ENCODE measurements at regions not wholly inside any gene's neighbourhood (a gene's known extent, or its start where the extent isn't known, plus 50 kb on each side); places are given as distances from the start of the nearest gene placed in this dataset.
"Not testable (repeated sequence)": the region's sequence is repeated elsewhere in the genome, so short reads cannot be mapped to it uniquely, and the experiment has no call there.

DNA sequence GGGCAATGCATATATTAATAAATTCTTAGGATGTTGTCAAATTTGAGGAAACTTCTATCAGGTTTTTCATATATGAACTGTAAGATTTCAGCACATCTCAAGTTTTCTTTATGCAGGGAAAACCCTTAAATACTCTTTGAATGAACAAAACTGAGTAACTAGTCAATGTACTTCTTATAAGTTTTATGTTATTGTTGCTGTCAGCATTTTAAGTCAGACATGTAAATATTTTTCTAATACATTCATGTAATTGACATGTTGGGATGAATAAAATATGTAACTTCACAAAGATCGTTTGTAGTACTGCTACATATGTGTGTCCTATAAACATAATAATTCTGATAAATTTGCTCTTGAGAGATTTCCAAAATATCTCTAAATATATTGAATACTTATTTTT is 109.6 kb downstream of the BMP4 start:
- H3K36me3 ChIP-seq (ENCODE audit: control insufficient read depth in 5 of 5, insufficient read depth in 5 of 5, low read length in 5 of 5): no peaks in the 10 kb centered on the region

DNA sequence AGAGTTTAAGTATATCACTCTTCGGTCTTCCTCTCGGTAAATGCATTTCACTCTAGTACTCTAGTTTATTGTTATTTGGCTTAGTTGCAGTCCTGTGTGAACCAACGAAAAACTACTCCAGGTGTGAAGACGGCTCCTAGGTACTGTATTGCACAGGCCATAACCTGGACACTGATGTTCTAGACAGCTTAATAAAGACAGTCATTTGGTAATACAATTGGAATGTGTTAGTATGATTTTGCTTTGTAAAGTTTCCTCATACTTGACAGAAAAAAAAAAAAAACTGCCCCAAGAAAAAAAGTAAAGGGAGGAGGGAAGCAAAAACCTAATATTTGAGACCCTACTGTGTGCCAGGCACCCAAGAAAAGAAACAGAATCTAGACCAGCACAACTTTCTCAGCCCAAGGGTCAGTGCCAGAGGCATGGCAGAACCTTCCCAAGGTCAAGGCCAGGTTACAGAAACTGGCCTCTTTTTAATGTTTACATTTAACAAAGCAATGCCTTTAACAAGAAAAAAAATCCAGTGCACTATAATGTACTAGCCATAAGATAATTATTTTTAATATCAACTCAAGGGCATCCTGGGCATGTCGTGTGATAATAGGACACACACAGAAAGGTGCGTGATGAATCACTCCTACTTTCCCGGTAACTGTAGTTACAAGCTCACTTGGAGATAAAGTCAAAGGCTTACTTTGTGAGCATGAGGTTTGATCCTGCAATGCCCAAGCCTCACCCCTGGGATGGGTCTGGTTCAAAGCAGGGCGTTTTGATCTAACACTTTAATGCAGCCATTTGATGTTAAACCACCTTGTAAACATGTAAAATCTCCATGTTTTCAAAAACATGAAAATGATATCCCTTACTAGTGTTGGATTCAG is 110.6 kb downstream of the BMP4 start:
- peaks cover 0 to 2% (median 0%) of the 10 kb centered on the region in 5 donors for H3K4me1 ChIP-seq (ENCODE audit: control insufficient read depth in 5 of 5, insufficient read depth in 5 of 5, low read length in 5 of 5)

More for the DNA sequence above, 109.6 kb downstream of the BMP4 start:
- no peaks in the 10 kb centered on the region for H3K9me3 ChIP-seq (ENCODE audit: control insufficient read depth in 5 of 5, low read length in 5 of 5)
- no peak overlapping the region for H3K4me3 ChIP-seq (ENCODE audit: low read depth in 1 of 5, low read length in 5 of 5)
- no peak overlapping the region for H3K9ac ChIP-seq (ENCODE audit: low read length in 5 of 5)
- no peak overlapping the region for H3K27ac ChIP-seq (ENCODE audit: low read depth, low read length)
- no peaks in the 10 kb centered on the region for H3K27me3 ChIP-seq (ENCODE audit: control insufficient read depth in 5 of 5, insufficient read depth in 4 of 5, low read length in 5 of 5)
- peaks cover 0 to 4% (median 0%) of the 10 kb centered on the region in 5 donors for H3K4me1 ChIP-seq (ENCODE audit: control insufficient read depth in 5 of 5, insufficient read depth in 5 of 5, low read length in 5 of 5)

GRCh38 chr14:53842938-53843337 is 113.7 kb downstream of the BMP4 start:
- H3K4me3 ChIP-seq (ENCODE audit: low read depth in 1 of 5, low read length in 5 of 5): no peak overlapping the region
- H3K4me1 ChIP-seq (ENCODE audit: control insufficient read depth in 5 of 5, insufficient read depth in 5 of 5, low read length in 5 of 5): no peaks in the 10 kb centered on the region
- no peak overlapping the region for H3K9ac ChIP-seq (ENCODE audit: low read length in 5 of 5)
- no peaks in the 10 kb centered on the region for H3K27me3 ChIP-seq (ENCODE audit: control insufficient read depth in 5 of 5, insufficient read depth in 4 of 5, low read length in 5 of 5)
- H3K36me3 ChIP-seq (ENCODE audit: control insufficient read depth in 5 of 5, insufficient read depth in 5 of 5, low read length in 5 of 5): no peaks in the 10 kb centered on the region
- H3K9me3 ChIP-seq (ENCODE audit: control insufficient read depth in 5 of 5, low read length in 5 of 5): no peaks in the 10 kb centered on the region
- no peak overlapping the region for H3K27ac ChIP-seq (ENCODE audit: low read depth, low read length)

More for the DNA sequence above, 110.6 kb downstream of the BMP4 start:
- H3K27me3 ChIP-seq (ENCODE audit: control insufficient read depth in 5 of 5, insufficient read depth in 4 of 5, low read length in 5 of 5): no peaks in the 10 kb centered on the region
- no peak overlapping the region for H3K27ac ChIP-seq (ENCODE audit: low read depth, low read length)
- no peak overlapping the region for H3K4me3 ChIP-seq (ENCODE audit: low read depth in 1 of 5, low read length in 5 of 5)
- no peak overlapping the region for H3K9ac ChIP-seq (ENCODE audit: low read length in 5 of 5)
- H3K9me3 ChIP-seq (ENCODE audit: control insufficient read depth in 5 of 5, low read length in 5 of 5): no peaks in the 10 kb centered on the region
- no peaks in the 10 kb centered on the region for H3K36me3 ChIP-seq (ENCODE audit: control insufficient read depth in 5 of 5, insufficient read depth in 5 of 5, low read length in 5 of 5)

DNA sequence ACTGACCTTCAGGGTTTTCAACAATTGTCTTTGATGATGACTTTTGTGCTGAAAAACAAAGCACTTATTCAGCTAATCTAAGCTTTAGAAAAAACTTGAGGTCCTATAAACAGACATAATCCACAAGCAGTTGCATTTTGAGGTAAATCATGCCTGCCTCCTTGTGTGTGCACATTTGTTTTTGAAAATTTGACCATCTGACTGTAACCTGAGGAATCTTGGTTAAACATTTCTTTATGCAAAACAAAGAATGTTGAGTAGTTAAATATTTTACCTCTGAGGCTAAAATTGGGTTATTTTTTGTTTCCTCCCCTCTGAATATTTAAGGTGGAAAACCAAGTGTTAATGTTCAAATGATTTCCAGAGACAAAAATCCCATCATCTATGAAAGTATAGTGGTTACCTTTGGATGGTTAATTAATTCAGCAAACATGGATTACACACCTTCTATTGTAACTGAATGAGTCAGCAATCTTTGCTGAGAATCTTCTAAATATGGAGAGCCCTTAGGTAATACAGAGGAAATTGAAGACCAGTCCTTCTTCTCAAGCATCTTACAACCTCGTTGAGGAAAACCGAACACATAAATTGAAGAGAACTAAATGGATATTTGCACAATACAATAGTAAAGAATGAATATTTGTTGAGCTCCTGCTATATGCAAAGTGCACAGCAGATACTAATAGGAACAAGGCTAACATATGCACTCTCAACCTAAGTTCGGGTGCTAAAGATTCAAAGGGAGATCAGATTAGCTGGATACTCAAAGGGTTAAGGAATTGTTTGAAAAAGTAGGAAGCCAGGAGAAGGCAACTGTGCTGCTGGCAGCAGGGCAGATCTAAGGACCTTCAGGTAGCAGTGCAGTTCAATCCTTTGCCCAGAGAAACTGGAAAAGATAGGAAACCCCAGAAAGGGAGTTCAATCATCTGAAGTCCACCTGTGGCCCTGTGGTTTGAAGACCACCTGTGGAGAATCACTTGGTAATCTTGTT is 115.2 kb downstream of the BMP4 start:
- Histone ChIP-seq H3K4me3 (ENCODE audit: low read depth in 1 of 5, low read length in 5 of 5) (no peak overlapping the region), H3K4me1 (ENCODE audit: control insufficient read depth in 5 of 5, insufficient read depth in 5 of 5, low read length in 5 of 5) (no peaks in the 10 kb centered on the region), H3K27me3 (ENCODE audit: control insufficient read depth in 5 of 5, insufficient read depth in 4 of 5, low read length in 5 of 5) (no peaks in the 10 kb centered on the region), H3K36me3 (ENCODE audit: control insufficient read depth in 5 of 5, insufficient read depth in 5 of 5, low read length in 5 of 5) (no peaks in the 10 kb centered on the region), H3K9me3 (ENCODE audit: control insufficient read depth in 5 of 5, low read length in 5 of 5) (peaks cover 0 to 7% (median 6%) of the 10 kb centered on the region in 5 donors), H3K27ac (ENCODE audit: low read depth, low read length) (no peak overlapping the region), H3K9ac (ENCODE audit: low read length in 5 of 5) (no peak overlapping the region)

- Histone ChIP-seq H3K9me3 (ENCODE audit: control insufficient read depth in 5 of 5, low read length in 5 of 5) (peaks cover 0 to 7% (median 6%) of the 10 kb centered on the region in 5 donors), H3K4me1 (ENCODE audit: control insufficient read depth in 5 of 5, insufficient read depth in 5 of 5, low read length in 5 of 5) (no peaks in the 10 kb centered on the region), H3K36me3 (ENCODE audit: control insufficient read depth in 5 of 5, insufficient read depth in 5 of 5, low read length in 5 of 5) (no peaks in the 10 kb centered on the region), H3K27ac (ENCODE audit: low read depth, low read length) (no peak overlapping the region), H3K27me3 (ENCODE audit: control insufficient read depth in 5 of 5, insufficient read depth in 4 of 5, low read length in 5 of 5) (no peaks in the 10 kb centered on the region), H3K4me3 (ENCODE audit: low read depth in 1 of 5, low read length in 5 of 5) (no peak overlapping the region), H3K9ac (ENCODE audit: low read length in 5 of 5) (no peak overlapping the region)
Observed at GRCh38 chr14:53840444-53840843, 116.2 kb downstream of the BMP4 start.

DNA sequence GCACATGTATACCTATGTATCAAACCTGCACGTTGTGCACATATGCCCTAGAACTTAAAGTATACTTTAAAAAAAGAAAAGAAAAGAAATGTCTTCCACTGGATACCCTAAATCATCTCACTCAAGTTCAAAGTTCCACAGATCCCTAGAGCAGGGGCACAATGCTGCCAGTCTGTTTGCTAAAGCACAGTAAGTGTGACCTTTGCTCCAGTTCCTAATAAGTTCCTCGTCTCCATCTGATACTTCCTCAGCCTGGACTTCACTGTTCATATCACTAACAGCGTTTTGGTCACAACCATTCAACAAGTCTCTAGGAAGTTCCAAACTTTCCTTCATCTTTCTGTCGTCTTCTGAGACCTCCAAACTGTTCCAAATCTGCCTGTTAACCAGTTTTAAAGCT is 118.3 kb downstream of the BMP4 start:
- Histone ChIP-seq H3K27ac (ENCODE audit: low read depth, low read length) (no peak overlapping the region), H3K27me3 (ENCODE audit: control insufficient read depth in 5 of 5, insufficient read depth in 4 of 5, low read length in 5 of 5) (no peaks in the 10 kb centered on the region), H3K9ac (ENCODE audit: low read length in 5 of 5) (no peak overlapping the region), H3K36me3 (ENCODE audit: control insufficient read depth in 5 of 5, insufficient read depth in 5 of 5, low read length in 5 of 5) (no peaks in the 10 kb centered on the region), H3K9me3 (ENCODE audit: control insufficient read depth in 5 of 5, low read length in 5 of 5) (peaks cover 0 to 7% (median 6%) of the 10 kb centered on the region in 5 donors), H3K4me1 (ENCODE audit: control insufficient read depth in 5 of 5, insufficient read depth in 5 of 5, low read length in 5 of 5) (no peaks in the 10 kb centered on the region), H3K4me3 (ENCODE audit: low read depth in 1 of 5, low read length in 5 of 5) (no peak overlapping the region)

GRCh38 chr14:53837656-53838055 is 119.0 kb downstream of the BMP4 start:
- H3K4me1 ChIP-seq (ENCODE audit: control insufficient read depth in 5 of 5, insufficient read depth in 5 of 5, low read length in 5 of 5); H3K9ac ChIP-seq (ENCODE audit: low read length in 5 of 5); H3K27me3 ChIP-seq (ENCODE audit: control insufficient read depth in 5 of 5, insufficient read depth in 4 of 5, low read length in 5 of 5); H3K27ac ChIP-seq (ENCODE audit: low read depth, low read length); H3K9me3 ChIP-seq (ENCODE audit: control insufficient read depth in 5 of 5, low read length in 5 of 5); H3K36me3 ChIP-seq (ENCODE audit: control insufficient read depth in 5 of 5, insufficient read depth in 5 of 5, low read length in 5 of 5); H3K4me3 ChIP-seq (ENCODE audit: low read depth in 1 of 5, low read length in 5 of 5): not testable (repeated sequence)

- Histone ChIP-seq H3K27ac (ENCODE audit: low read depth, low read length) (no peak overlapping the region), H3K36me3 (ENCODE audit: control insufficient read depth in 5 of 5, insufficient read depth in 5 of 5, low read length in 5 of 5) (no peaks in the 10 kb centered on the region)
Observed at GRCh38 chr14:53836551-53836950, 120.1 kb downstream of the BMP4 start.

GRCh38 chr14:53828820-53829219 is 127.8 kb downstream of the BMP4 start:
- H3K9ac ChIP-seq (ENCODE audit: low read length in 5 of 5): no peak overlapping the region
- no peaks in the 10 kb centered on the region for H3K27me3 ChIP-seq (ENCODE audit: control insufficient read depth in 5 of 5, insufficient read depth in 4 of 5, low read length in 5 of 5)
- H3K27ac ChIP-seq (ENCODE audit: low read depth, low read length): no peak overlapping the region
- no peaks in the 10 kb centered on the region for H3K36me3 ChIP-seq (ENCODE audit: control insufficient read depth in 5 of 5, insufficient read depth in 5 of 5, low read length in 5 of 5)
- peaks cover 0 to 6% (median 0%) of the 10 kb centered on the region in 5 donors for H3K9me3 ChIP-seq (ENCODE audit: control insufficient read depth in 5 of 5, low read length in 5 of 5)
- no peak overlapping the region for H3K4me3 ChIP-seq (ENCODE audit: low read depth in 1 of 5, low read length in 5 of 5)
- H3K4me1 ChIP-seq (ENCODE audit: control insufficient read depth in 5 of 5, insufficient read depth in 5 of 5, low read length in 5 of 5): no peaks in the 10 kb centered on the region

More at GRCh38 chr14:53836551-53836950, 120.1 kb downstream of the BMP4 start:
- no peak overlapping the region for H3K9ac ChIP-seq (ENCODE audit: low read length in 5 of 5)
- no peaks in the 10 kb centered on the region for H3K27me3 ChIP-seq (ENCODE audit: control insufficient read depth in 5 of 5, insufficient read depth in 4 of 5, low read length in 5 of 5)
- no peaks in the 10 kb centered on the region for H3K4me1 ChIP-seq (ENCODE audit: control insufficient read depth in 5 of 5, insufficient read depth in 5 of 5, low read length in 5 of 5)
- peaks cover 0 to 7% (median 6%) of the 10 kb centered on the region in 5 donors for H3K9me3 ChIP-seq (ENCODE audit: control insufficient read depth in 5 of 5, low read length in 5 of 5)
- H3K4me3 ChIP-seq (ENCODE audit: low read depth in 1 of 5, low read length in 5 of 5): no peak overlapping the region

DNA sequence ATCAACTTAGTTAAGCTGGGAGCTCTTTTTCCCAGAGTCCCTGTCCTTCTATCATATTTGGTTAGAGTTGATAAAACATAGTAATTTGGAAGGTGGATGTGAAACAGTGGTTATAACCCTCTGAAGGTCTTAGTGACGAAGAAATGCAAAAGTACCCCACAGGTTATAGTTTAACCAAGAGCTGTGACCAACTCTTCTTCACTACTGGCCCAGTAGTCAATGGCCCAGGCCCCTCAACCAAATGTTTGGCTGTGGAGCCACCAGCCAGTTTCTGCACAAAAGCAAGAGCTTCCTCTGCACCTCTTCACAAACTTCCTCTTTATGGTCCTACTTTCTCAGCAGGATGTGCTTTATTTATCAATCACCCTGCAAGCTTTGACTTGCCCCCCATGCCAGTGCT is 132.6 kb downstream of the BMP4 start:
- Histone ChIP-seq H3K9ac (ENCODE audit: low read length in 5 of 5) (no peak overlapping the region), H3K4me1 (ENCODE audit: control insufficient read depth in 5 of 5, insufficient read depth in 5 of 5, low read length in 5 of 5) (no peaks in the 10 kb centered on the region), H3K27me3 (ENCODE audit: control insufficient read depth in 5 of 5, insufficient read depth in 4 of 5, low read length in 5 of 5) (no peaks in the 10 kb centered on the region), H3K9me3 (ENCODE audit: control insufficient read depth in 5 of 5, low read length in 5 of 5) (peaks cover 0 to 2% (median 0%) of the 10 kb centered on the region in 5 donors), H3K27ac (ENCODE audit: low read depth, low read length) (no peak overlapping the region), H3K36me3 (ENCODE audit: control insufficient read depth in 5 of 5, insufficient read depth in 5 of 5, low read length in 5 of 5) (no peaks in the 10 kb centered on the region), H3K4me3 (ENCODE audit: low read depth in 1 of 5, low read length in 5 of 5) (no peak overlapping the region)

Measured in subcutaneous abdominal adipose tissue (tissue), 5 donors.